DOHH2 (cell line): ENCODE measurements at regions not wholly inside any gene's neighbourhood (a gene's known extent, or its start where the extent isn't known, plus 50 kb on each side); places are given as distances from the start of the nearest gene placed in this dataset.

ENCODE experiments used
- H3F3A ChIP-seq: fragments of 200-600 bp; sonication (generic), shearing (Covaris generic); 2 replicates; pipeline ENCODE4 v1.6.0; 2016; ENCODE audit warnings: antibody characterized with exemption, mild to moderate bottlenecking; ENCODE audit not compliant: control insufficient read depth, insufficient read depth
- H3K27ac ChIP-seq: fragments of 200-600 bp; sonication (generic); 2 replicates; pipeline ENCODE4 v1.5.1; 2014; ENCODE audit warnings: low read depth, mild to moderate bottlenecking, low read length, moderate library complexity
- H3K27me3 ChIP-seq: fragments of 200-600 bp; sonication (generic); 2 replicates; pipeline ENCODE4 v1.6.1; 2014; ENCODE audit warnings: mild to moderate bottlenecking, low read length, mixed read lengths; ENCODE audit not compliant: control insufficient read depth
- H3K36me3 ChIP-seq: fragments of 200-600 bp; sonication (generic); 2 replicates; pipeline ENCODE4 v1.6.1; 2014; ENCODE audit warnings: mild to moderate bottlenecking, low read length, moderate library complexity, mixed read lengths; ENCODE audit not compliant: control insufficient read depth
- H3K4me1 ChIP-seq: fragments of 200-600 bp; sonication (generic); 2 replicates; pipeline ENCODE4 v1.6.1; 2014; ENCODE audit warnings: mild to moderate bottlenecking, low read length, mixed read lengths; ENCODE audit not compliant: control insufficient read depth
- H3K4me2 ChIP-seq: fragments of 200-600 bp; sonication (generic); 2 replicates; pipeline ENCODE4 v1.6.0; 2014; ENCODE audit warnings: mild to moderate bottlenecking, low read length, moderate library complexity
- H3K4me3 ChIP-seq: fragments of 200-600 bp; sonication (generic); 2 replicates; pipeline ENCODE4 v1.5.1; 2014; ENCODE audit warnings: mild to moderate bottlenecking, low read length, mixed read lengths
- H3K79me2 ChIP-seq: fragments of 200-600 bp; sonication (generic); 2 replicates; pipeline ENCODE4 v1.6.1; 2014; ENCODE audit warnings: mild to moderate bottlenecking, low read length, mixed read lengths; ENCODE audit not compliant: control insufficient read depth
- H3K9me2 ChIP-seq: fragments of 200-600 bp; sonication (generic); replicated peaks from 2 replicates; pipeline ENCODE4 v1.6.1; 2014; ENCODE audit warnings: mild to moderate bottlenecking, low read length, mixed read lengths; ENCODE audit not compliant: control insufficient read depth
- H3K9me3 ChIP-seq: fragments of 200-600 bp; sonication (generic); 2 replicates; pipeline ENCODE4 v1.6.1; 2014; ENCODE audit warnings: antibody characterized with exemption, low read length, mixed read lengths; ENCODE audit not compliant: control insufficient read depth, insufficient read depth
- H4K20me1 ChIP-seq: fragments of 200-600 bp; sonication (generic); 2 replicates; pipeline ENCODE4 v1.6.0; 2014; ENCODE audit warnings: low read depth, mild to moderate bottlenecking, antibody characterized with exemption, low read length, moderate library complexity; ENCODE audit not compliant: control insufficient read depth, insufficient read depth
- CTCF ChIP-seq: fragments of 200-600 bp; sonication (generic); IDR thresholded peaks from one replicate; pipeline ENCODE4 v1.5.1; 2014; ENCODE audit warnings: antibody characterized with exemption, mild to moderate bottlenecking, low read depth, low read length; ENCODE audit not compliant: poor library complexity, severe bottlenecking
- EZH2phosphoT487 ChIP-seq: fragments of 200-600 bp; sonication (generic); IDR thresholded peaks from 2 replicates; pipeline ENCODE4 v1.6.1; 2017; ENCODE audit warnings: borderline replicate concordance, mild to moderate bottlenecking, antibody characterized with exemption, low read length, moderate library complexity, mixed read lengths

GRCh38 chr6:27811451-27811772 lies 100.8 kb downstream of the OR2B2 start:
- peaks cover 66% of the 10 kb centered on the region for H3F3A ChIP-seq
- H3K4me3 ChIP-seq = peak overlapping the region; percentile 94
- H3K27me3 ChIP-seq = no peaks in the 10 kb centered on the region
- no peaks in the 10 kb centered on the region for H4K20me1 ChIP-seq
- no peaks in the 10 kb centered on the region for H3K9me2 ChIP-seq
- H3K9me3 ChIP-seq = no peaks in the 10 kb centered on the region
- H3K79me2 ChIP-seq = no peaks in the 10 kb centered on the region
- peaks cover 79% of the 10 kb centered on the region for H3K4me1 ChIP-seq
- H3K27ac ChIP-seq = peak overlapping the region; percentile 85
- peak overlapping the region; percentile 78 for H3K4me2 ChIP-seq
- H3K36me3 ChIP-seq = peaks cover 10% of the 10 kb centered on the region
- TF ChIP-seq EZH2phosphoT487 (no peak), CTCF (no peak)

GRCh38 chr6:27810768-27811450 lies 101.3 kb downstream of the OR2B2 start:
- Histone ChIP-seq H3K27me3 (no peaks in the 10 kb centered on the region), H3K36me3 (peaks cover 10% of the 10 kb centered on the region), H3K4me1 (peaks cover 79% of the 10 kb centered on the region), H3F3A (peaks cover 66% of the 10 kb centered on the region), H3K9me3 (no peaks in the 10 kb centered on the region), H3K4me2 (peak overlapping the region; percentile 78), H4K20me1 (no peaks in the 10 kb centered on the region), H3K9me2 (no peaks in the 10 kb centered on the region), H3K4me3 (peak overlapping the region; percentile 94), H3K27ac (peak overlapping the region; percentile 85), H3K79me2 (no peaks in the 10 kb centered on the region)
- TF ChIP-seq CTCF (no peak), EZH2phosphoT487 (no peak)

GRCh38 chr6:27809939-27810767 lies 102.0 kb downstream of the OR2B2 start:
- H3K4me2 ChIP-seq = peak overlapping the region; percentile 78
- no peaks in the 10 kb centered on the region for H3K9me3 ChIP-seq
- no peaks in the 10 kb centered on the region for H4K20me1 ChIP-seq
- peak; percentile 23 for TF ChIP-seq CTCF
- no peak for TF ChIP-seq EZH2phosphoT487
- peaks cover 65% of the 10 kb centered on the region for H3F3A ChIP-seq
- peak overlapping the region; percentile 94 for H3K4me3 ChIP-seq
- H3K27ac ChIP-seq = peak overlapping the region; percentile 85
- no peaks in the 10 kb centered on the region for H3K79me2 ChIP-seq
- H3K36me3 ChIP-seq = peaks cover 10% of the 10 kb centered on the region
- no peaks in the 10 kb centered on the region for H3K9me2 ChIP-seq
- peaks cover 77% of the 10 kb centered on the region for H3K4me1 ChIP-seq
- H3K27me3 ChIP-seq = no peaks in the 10 kb centered on the region
